GM12878 (cell line): ENCODE measurements at regions not wholly inside any gene's neighbourhood (a gene's known extent, or its start where the extent isn't known, plus 50 kb on each side); places are given as distances from the start of the nearest gene placed in this dataset.

Source experiments
- ATAC-seq: fragments of 200-7000 bp; cut with Tn5 transposase; 3 replicates; pipeline ENCODE4 v1.9.1; 2020; ENCODE audit warnings: mild to moderate bottlenecking, moderate library complexity
- BruUV-seq: library from RNA; stranded (reverse); fragments of 400-500 nt; replicated peaks from 2 replicates; lab custom pipeline; 2021; lab: Mats Ljungman, UMichigan
- CTCF ChIA-PET: fragments of 300-600 bp; sonication (Branson Sonifier 250); formaldehyde crosslinking; extraction: SDS; loops from one replicate; lab custom pipeline; 2021; ENCODE audit warnings: inconsistent platforms; lab: Yijun Ruan, JAX
- POLR2A ChIA-PET: fragments of 350-600 bp; formaldehyde crosslinking; extraction: SDS; loops from one replicate; lab custom pipeline; 2021; ENCODE audit warnings: inconsistent platforms; lab: Charles Lee
- RAD21 ChIA-PET: fragments of 300-600 bp; sonication (Branson Sonifier 250); formaldehyde crosslinking; loops from one replicate; lab custom pipeline; 2023; ENCODE audit warnings: antibody characterized with exemption; ENCODE audit not compliant: unreplicated experiment; lab: Charles Lee
- SMC1A ChIA-PET: fragments of 300-600 bp; sonication (Branson Sonifier 250); formaldehyde crosslinking; loops from one replicate; lab custom pipeline; 2023; ENCODE audit not compliant: unreplicated experiment, uncharacterized antibody; lab: Charles Lee
- DNase-seq: peaks from one replicate; pipeline ENCODE4 v3.0.0-alpha.2; 2011; ENCODE audit warnings: low read depth, low spot score
- FAIRE-seq: peaks from 3 replicates; lab custom pipeline; 2011; peaks lifted over from hg19 to GRCh38; lab: Jason Lieb, UNC
- H2AFZ ChIP-seq: 2 replicates; pipeline ENCODE4 v1.6.0; 2011; ENCODE audit warnings: low read depth, low read length, control low read depth; ENCODE audit not compliant: control insufficient read depth
- H3K27ac ChIP-seq: 2 replicates; pipeline ENCODE4 v1.5.1; 2011; ENCODE audit warnings: control low read depth; ENCODE audit not compliant: control insufficient read depth, insufficient read depth
- H3K27me3 ChIP-seq, 2 experiments: replicated peaks in 1 of 2; 2 replicates each; pipeline versions ENCODE4 v1.6.0 to v1.6.1; 2011; ENCODE audit warnings: low read length in 1 of 2; ENCODE audit not compliant: control insufficient read depth in 2 of 2, insufficient read depth in 2 of 2
- H3K36me3 ChIP-seq, 2 experiments: 2 replicates each; pipeline ENCODE4 v1.5.1; 2011; ENCODE audit warnings: low read length in 1 of 2; ENCODE audit not compliant: control insufficient read depth in 2 of 2, insufficient read depth in 2 of 2
- H3K4me1 ChIP-seq: 2 replicates; pipeline ENCODE4 v1.6.1; 2011; ENCODE audit warnings: mild to moderate bottlenecking, low read length, moderate library complexity, mixed read lengths; ENCODE audit not compliant: control insufficient read depth, insufficient read depth
- H3K4me2 ChIP-seq: 2 replicates; pipeline ENCODE4 v1.6.0; 2011; ENCODE audit warnings: control low read depth; ENCODE audit not compliant: control insufficient read depth, insufficient read depth
- H3K4me3 ChIP-seq: fragments of 200-600 bp; sonication (generic); 2 replicates; pipeline ENCODE4 v1.5.1; 2016
- H3K79me2 ChIP-seq: 2 replicates; pipeline ENCODE4 v1.6.0; 2011; ENCODE audit warnings: low read length; ENCODE audit not compliant: control insufficient read depth, insufficient read depth
- H3K9ac ChIP-seq: 2 replicates; pipeline ENCODE4 v1.8.0; 2011; ENCODE audit warnings: low read length, control low read depth, mixed read lengths; ENCODE audit not compliant: control insufficient read depth, insufficient read depth
- H3K9me3 ChIP-seq: replicated peaks from 3 replicates; pipeline ENCODE4 v1.5.1; 2011; ENCODE audit warnings: mild to moderate bottlenecking, low read length; ENCODE audit not compliant: control insufficient read depth, insufficient read depth
- H4K20me1 ChIP-seq: 2 replicates; pipeline ENCODE4 v1.6.0; 2011; ENCODE audit not compliant: control insufficient read depth, insufficient read depth
- CTCF ChIP-seq, 3 experiments: IDR thresholded peaks in 2 of 3; conservative IDR thresholded peaks in 1 of 3; 2 replicates each; pipeline ENCODE4 v1.5.1; 2011; ENCODE audit warnings: low read depth in 3 of 3, low read length in 3 of 3, mild to moderate bottlenecking in 3 of 3, control low read depth in 2 of 3, moderate library complexity in 2 of 3, inconsistent platforms in 1 of 3, mixed read lengths in 1 of 3; ENCODE audit not compliant: control insufficient read depth in 2 of 3, insufficient read depth in 1 of 3; ENCODE audit errors: extremely low read depth in 1 of 3
- NFYB ChIP-seq: IDR thresholded peaks from 2 replicates; pipeline ENCODE4 v1.6.1; 2011; ENCODE audit warnings: low read depth, mild to moderate bottlenecking, low read length, improper control_type of control experiment, moderate library complexity; ENCODE audit not compliant: insufficient read depth
- WGBS: methylation state at CpG from one replicate; pipeline ENCODE4 v1.1.6; 2016; ENCODE audit warnings: low lambda C conversion rate; ENCODE audit not compliant: insufficient replicate concordance, insufficient coverage; ENCODE audit errors: missing lambda C conversion rate; 5-methylcytosine and 5-hydroxymethylcytosine counted together
- in situ Hi-C: fragments of 300-500 bp; cut with MboI; formaldehyde crosslinking; loops from 9 replicates; pipeline ENCODE4 v1.14.3; 2018; ENCODE audit warnings: mixed read lengths
- intact Hi-C: fragments of 100-400 bp; cut with micrococcal nuclease; formaldehyde crosslinking; loops from one replicate; pipeline ENCODE4 v1.14.2; 2022; ENCODE audit not compliant: unreplicated experiment

GRCh38 chr22:22125579-22126468, 118.8 kb upstream of the VPREB1 start:
- FAIRE-seq = no peak
- BruUV-seq = no TSS peak
- ATAC-seq = no peak
- no peak for DNase-seq
- Histone ChIP-seq H3K79me2 (no peaks in the 10 kb centered on the region), H3K9me3 (no peaks in the 10 kb centered on the region; the same call in 2 of the 3 replicates), H3K4me1 (no peaks in the 10 kb centered on the region), H3K4me2 (no peak overlapping the region), H3K4me3 (no peak overlapping the region), H2AFZ (no peak overlapping the region), H3K27ac (no peak overlapping the region), H4K20me1 (no peaks in the 10 kb centered on the region), H3K36me3 (no peaks in the 10 kb centered on the region), H3K27me3 (no peaks in the 10 kb centered on the region), H3K9ac (no peak overlapping the region)
- intact Hi-C loops = no loop called here
- TF ChIP-seq NFYB (no peak), CTCF (IDR thresholded peaks at IDR 0.05 in 2 of 3, conservative IDR thresholded peaks at IDR 0.05 in 1 of 3; ENCODE audit: control insufficient read depth in 2 of 3, extremely low read depth in 1 of 3, insufficient read depth in 1 of 3, low read depth in 3 of 3, low read length in 3 of 3) (0 out of 6 replicates have a peak, but pooled peaks of 1 of the 3 experiments have one; percentile 15)
- 80% methylated on average over 24 of the region's 24 CpGs for WGBS
- ChIA-PET SMC1A (no interaction called here), RAD21 (no interaction called here), CTCF (no interaction called here), POLR2A (interaction anchor here (1.0 kb wide), 1 partner anchor 15 kb away, joined by 3 read pairs; no protein-coding TSS in a partner anchor)
- in situ Hi-C loops = no loop called here
